Progenitor cell of endocrine pancreas (in vitro differentiated cells): ENCODE measurements at regions not wholly inside any gene's neighbourhood (a gene's known extent, or its start where the extent isn't known, plus 50 kb on each side); places are given as distances from the start of the nearest gene placed in this dataset.

Source experiments
- DNase-seq: peaks from one replicate; pipeline ENCODE4 v3.0.0; 2021; ENCODE audit warnings: low spot score; ENCODE audit not compliant: unreplicated experiment
- H3K27ac Mint-ChIP-seq: 2 replicates; pipeline ENCODE4 v1.8.0; 2021; ENCODE audit warnings: mild to moderate bottlenecking, moderate library complexity, mixed read lengths
- H3K27me3 Mint-ChIP-seq: 2 replicates; pipeline ENCODE4 v1.8.0; 2021; ENCODE audit warnings: mixed read lengths
- H3K36me3 Mint-ChIP-seq: 2 replicates; pipeline ENCODE4 v1.8.0; 2022; ENCODE audit warnings: mixed read lengths; ENCODE audit not compliant: insufficient read depth
- H3K4me1 Mint-ChIP-seq: 2 replicates; pipeline ENCODE4 v1.8.0; 2021; ENCODE audit warnings: low read depth, mixed read lengths
- H3K4me3 Mint-ChIP-seq: 2 replicates; pipeline ENCODE4 v1.8.0; 2021; ENCODE audit warnings: low read depth, mild to moderate bottlenecking, moderate library complexity, mixed read lengths
- H3K9me3 Mint-ChIP-seq: 2 replicates; pipeline ENCODE4 v1.8.0; 2021; ENCODE audit warnings: low read depth, mixed read lengths
- TF ChIP-seq, protein P1 (sequence below): fragments of 200-600 bp; sonication (generic); IDR thresholded peaks from one replicate; pipeline ENCODE4 v1.5.0; 2021; ENCODE audit warnings: antibody characterized with exemption, mild to moderate bottlenecking; ENCODE audit not compliant: unreplicated experiment

DNA sequence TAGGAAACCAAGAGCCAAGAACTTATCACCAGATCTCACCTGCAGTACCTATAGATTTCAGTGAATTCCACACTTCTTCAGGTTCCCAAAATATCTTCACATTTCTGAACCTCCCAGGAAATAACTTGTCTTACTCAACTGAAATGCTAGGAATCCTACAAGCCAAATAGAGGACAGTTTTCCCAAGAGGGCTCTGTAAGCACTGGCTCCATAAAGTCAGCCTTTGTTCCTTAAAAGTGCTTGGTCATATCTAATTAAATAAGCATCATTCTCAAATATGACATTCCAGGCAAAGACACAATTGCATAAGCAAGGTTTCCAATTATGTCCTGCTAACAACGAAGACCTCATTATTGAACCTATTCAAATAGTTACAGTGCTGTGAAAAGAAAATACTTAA lies 154.6 kb upstream of the MGAT5 start:
- no peaks in the 10 kb centered on the region for H3K36me3 Mint-ChIP-seq
- no peaks in the 10 kb centered on the region for H3K9me3 Mint-ChIP-seq
- no peak overlapping the region for H3K4me3 Mint-ChIP-seq
- H3K27ac Mint-ChIP-seq, result no peak overlapping the region
- DNase-seq, result no peak
- TF ChIP-seq, protein P1, sequence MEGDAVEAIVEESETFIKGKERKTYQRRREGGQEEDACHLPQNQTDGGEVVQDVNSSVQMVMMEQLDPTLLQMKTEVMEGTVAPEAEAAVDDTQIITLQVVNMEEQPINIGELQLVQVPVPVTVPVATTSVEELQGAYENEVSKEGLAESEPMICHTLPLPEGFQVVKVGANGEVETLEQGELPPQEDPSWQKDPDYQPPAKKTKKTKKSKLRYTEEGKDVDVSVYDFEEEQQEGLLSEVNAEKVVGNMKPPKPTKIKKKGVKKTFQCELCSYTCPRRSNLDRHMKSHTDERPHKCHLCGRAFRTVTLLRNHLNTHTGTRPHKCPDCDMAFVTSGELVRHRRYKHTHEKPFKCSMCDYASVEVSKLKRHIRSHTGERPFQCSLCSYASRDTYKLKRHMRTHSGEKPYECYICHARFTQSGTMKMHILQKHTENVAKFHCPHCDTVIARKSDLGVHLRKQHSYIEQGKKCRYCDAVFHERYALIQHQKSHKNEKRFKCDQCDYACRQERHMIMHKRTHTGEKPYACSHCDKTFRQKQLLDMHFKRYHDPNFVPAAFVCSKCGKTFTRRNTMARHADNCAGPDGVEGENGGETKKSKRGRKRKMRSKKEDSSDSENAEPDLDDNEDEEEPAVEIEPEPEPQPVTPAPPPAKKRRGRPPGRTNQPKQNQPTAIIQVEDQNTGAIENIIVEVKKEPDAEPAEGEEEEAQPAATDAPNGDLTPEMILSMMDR, result no peak
- no peaks in the 10 kb centered on the region for H3K27me3 Mint-ChIP-seq
- H3K4me1 Mint-ChIP-seq, result peaks cover 16% of the 10 kb centered on the region

DNA sequence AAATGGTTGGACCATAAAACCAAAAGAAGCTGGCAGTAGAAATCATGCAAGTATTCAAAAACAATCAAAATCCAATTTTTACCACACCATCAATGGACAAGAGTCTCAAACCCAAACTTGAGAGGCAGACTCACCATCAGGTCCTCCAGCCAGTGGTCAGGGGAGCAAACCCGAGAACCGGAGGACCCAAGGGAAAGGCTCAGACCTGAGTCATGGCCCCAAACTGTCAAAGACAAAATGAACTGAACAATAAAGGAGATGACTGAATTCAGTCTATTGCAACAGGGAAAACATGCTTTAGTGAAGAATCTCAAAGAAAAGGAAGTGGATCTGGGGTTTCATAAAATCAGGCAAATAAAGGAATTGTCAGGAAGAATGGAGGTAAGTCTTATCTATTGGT lies 150.7 kb upstream of the MGAT5 start:
- no peak overlapping the region for H3K4me3 Mint-ChIP-seq
- H3K27me3 Mint-ChIP-seq, result no peaks in the 10 kb centered on the region
- peaks cover 24% of the 10 kb centered on the region for H3K4me1 Mint-ChIP-seq
- TF ChIP-seq, protein P1, result no peak
- H3K27ac Mint-ChIP-seq, result no peak overlapping the region
- no peak for DNase-seq
- H3K9me3 Mint-ChIP-seq, result peaks cover 5% of the 10 kb centered on the region
- H3K36me3 Mint-ChIP-seq, result no peaks in the 10 kb centered on the region

DNA sequence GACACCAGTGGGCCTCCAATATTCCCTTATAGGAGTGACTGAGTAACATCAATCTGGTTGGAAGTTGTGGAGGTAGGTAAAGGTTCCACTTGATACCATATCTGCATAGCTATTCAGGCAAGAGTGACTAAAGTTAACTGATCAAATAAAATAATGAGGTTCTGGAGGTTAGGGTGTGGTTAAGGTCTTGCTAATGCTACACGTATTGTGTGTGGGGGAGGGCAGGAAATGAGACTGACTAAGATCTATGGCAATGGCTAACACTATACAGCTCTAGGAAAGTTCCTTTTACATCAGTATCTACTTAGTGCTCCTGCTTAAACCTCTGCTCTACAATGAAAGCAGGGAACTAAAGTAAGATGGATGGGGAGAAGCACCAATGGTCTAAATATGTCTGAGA lies 149.1 kb upstream of the MGAT5 start:
- H3K27ac Mint-ChIP-seq, result no peak overlapping the region

DNA sequence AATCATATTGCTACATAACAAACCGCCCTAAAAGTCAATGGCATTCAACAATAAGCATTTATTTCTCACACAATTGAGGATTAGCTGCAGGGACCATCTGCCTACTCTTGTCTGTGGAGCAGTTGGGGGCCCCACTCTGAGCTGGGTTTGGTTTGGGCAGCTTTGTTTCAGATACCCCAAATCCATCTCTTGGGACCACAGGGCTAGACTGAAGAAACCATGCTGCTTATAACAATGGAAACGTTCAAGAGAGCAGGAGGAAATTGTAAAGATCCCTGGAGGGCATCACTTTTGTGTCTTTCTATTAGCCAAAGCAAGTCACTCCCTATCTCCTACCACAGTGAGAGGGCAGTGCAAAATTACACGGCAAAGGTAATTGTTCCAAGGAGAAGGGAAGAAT lies 146.5 kb upstream of the MGAT5 start:
- Mint-ChIP-seq H3K9me3 (peaks cover 5% of the 10 kb centered on the region), H3K27me3 (no peaks in the 10 kb centered on the region), H3K4me1 (peaks cover 15% of the 10 kb centered on the region), H3K27ac (no peak overlapping the region), H3K36me3 (peaks cover 2% of the 10 kb centered on the region), H3K4me3 (no peak overlapping the region)
- no peak for DNase-seq
- TF ChIP-seq, protein P1, result no peak

More for the DNA sequence above, 149.1 kb upstream of the MGAT5 start:
- no peak for DNase-seq
- Mint-ChIP-seq H3K36me3 (no peaks in the 10 kb centered on the region), H3K4me3 (no peak overlapping the region), H3K27me3 (no peaks in the 10 kb centered on the region), H3K9me3 (peaks cover 5% of the 10 kb centered on the region), H3K4me1 (peaks cover 23% of the 10 kb centered on the region)
- TF ChIP-seq, protein P1, result no peak

DNA sequence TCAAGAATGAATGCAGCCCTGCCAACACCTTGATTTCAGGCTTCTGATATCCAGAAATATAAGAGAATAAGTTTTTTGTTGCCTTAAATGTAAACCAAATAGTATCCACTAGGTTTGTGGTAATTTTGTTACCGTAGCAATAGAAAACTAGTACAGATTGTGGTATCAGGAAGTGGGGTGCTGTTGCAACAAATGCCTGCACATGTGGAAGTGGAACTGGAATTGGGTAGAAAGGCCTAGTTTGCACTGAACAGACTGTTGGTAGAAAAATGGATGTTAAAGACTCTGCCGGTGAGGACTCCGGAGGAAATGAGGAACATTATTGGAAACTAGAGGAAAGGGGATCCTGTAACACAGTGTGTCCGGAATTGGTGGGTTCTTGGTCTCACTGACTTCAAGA lies 145.8 kb upstream of the MGAT5 start:
- H3K36me3 Mint-ChIP-seq, result peaks cover 2% of the 10 kb centered on the region
- no peaks in the 10 kb centered on the region for H3K27me3 Mint-ChIP-seq
- no peak for DNase-seq
- H3K4me3 Mint-ChIP-seq, result no peak overlapping the region
- H3K9me3 Mint-ChIP-seq, result peaks cover 5% of the 10 kb centered on the region
- H3K4me1 Mint-ChIP-seq, result peaks cover 14% of the 10 kb centered on the region
- TF ChIP-seq, protein P1, result no peak
- H3K27ac Mint-ChIP-seq, result no peak overlapping the region
